Endothelial cell of umbilical vein (primary cell): ENCODE measurements at regions not wholly inside any gene's neighbourhood (a gene's known extent, or its start where the extent isn't known, plus 50 kb on each side); places are given as distances from the start of the nearest gene placed in this dataset.

ENCODE experiments used
- BruUV-seq: library from RNA; stranded (reverse); fragments of 400-500 nt; replicated peaks from 2 replicates; lab custom pipeline; 2021; lab: Mats Ljungman, UMichigan
- CTCF ChIA-PET: fragments of 300-600, 350-600 bp; sonication (Branson Sonifier 250); formaldehyde crosslinking; loops from one replicate; lab custom pipeline; 2021; ENCODE audit warnings: antibody characterized with exemption, inconsistent platforms; lab: Charles Lee
- POLR2A ChIA-PET: fragments of 300-600, 350-600 bp; sonication (Branson Sonifier 250); formaldehyde crosslinking; loops from one replicate; lab custom pipeline; 2021; ENCODE audit warnings: antibody characterized with exemption, inconsistent platforms; lab: Charles Lee
- DNase-seq: peaks from one replicate; pipeline ENCODE4 v3.0.0-alpha.2; 2011; ENCODE audit warnings: low read depth, low spot score
- FAIRE-seq: peaks from 2 replicates; lab custom pipeline; 2011; peaks lifted over from hg19 to GRCh38; lab: Jason Lieb, UNC
- H2AFZ ChIP-seq: 2 replicates; pipeline ENCODE4 v1.6.0; 2012; ENCODE audit warnings: low read depth, low read length, control low read depth, inconsistent platforms
- H3K27ac ChIP-seq: 2 replicates; pipeline ENCODE4 v1.5.1; 2011; ENCODE audit warnings: low read depth, mild to moderate bottlenecking, control low read depth, low read length, moderate library complexity; ENCODE audit not compliant: insufficient read depth
- H3K27me3 ChIP-seq, 2 experiments: 2 replicates each; pipeline versions ENCODE4 v1.6.0 to v1.6.1; 2011; ENCODE audit warnings: low read length in 2 of 2, mixed read lengths in 1 of 2; ENCODE audit not compliant: control insufficient read depth in 2 of 2, insufficient read depth in 2 of 2
- H3K36me3 ChIP-seq, 2 experiments: 2 replicates in 1 of 2; 3 replicates in 1 of 2; pipeline ENCODE4 v1.5.1; 2011; ENCODE audit warnings: low read length in 2 of 2, mild to moderate bottlenecking in 1 of 2, moderate library complexity in 1 of 2; ENCODE audit not compliant: control insufficient read depth in 2 of 2, insufficient read depth in 2 of 2; ENCODE audit errors: extremely low read depth in 1 of 2
- H3K4me1 ChIP-seq: 3 replicates; pipeline ENCODE4 v1.5.1; 2011; ENCODE audit warnings: mild to moderate bottlenecking, low read length; ENCODE audit not compliant: control insufficient read depth, insufficient read depth; ENCODE audit errors: extremely low read depth
- H3K4me2 ChIP-seq: 2 replicates; pipeline ENCODE4 v1.6.1; 2011; ENCODE audit warnings: low read length, control low read depth, mixed read lengths; ENCODE audit not compliant: insufficient read depth
- H3K4me3 ChIP-seq, 3 experiments: fragments of 200-600 bp in 1 of 3; sonication (generic), shearing (Covaris generic) in 1 of 3; replicated peaks in 1 of 3; 2 replicates each; pipeline ENCODE4 v1.5.1; 2011 to 2016; ENCODE audit warnings: control low read depth in 3 of 3, low read length in 3 of 3, mild to moderate bottlenecking in 2 of 3, inconsistent platforms in 1 of 3, low read depth in 1 of 3, moderate library complexity in 1 of 3; ENCODE audit not compliant: insufficient read depth in 1 of 3
- H3K79me2 ChIP-seq: 2 replicates; pipeline ENCODE4 v1.6.0; 2012; ENCODE audit warnings: low read length, inconsistent platforms; ENCODE audit not compliant: control insufficient read depth, insufficient read depth
- H3K9ac ChIP-seq: replicated peaks from 2 replicates; pipeline ENCODE3; 2011; ENCODE audit warnings: low read length, control low read depth; ENCODE audit not compliant: insufficient read depth; ENCODE audit errors: extremely low read depth
- H3K9me1 ChIP-seq: replicated peaks from 3 replicates; pipeline ENCODE4 v1.6.0; 2011; ENCODE audit warnings: mild to moderate bottlenecking, low read length; ENCODE audit not compliant: control insufficient read depth, insufficient read depth; ENCODE audit errors: extremely low read depth
- H3K9me3 ChIP-seq: replicated peaks from 2 replicates; pipeline ENCODE4 v1.5.1; 2012; ENCODE audit warnings: low read length, inconsistent platforms; ENCODE audit not compliant: control insufficient read depth, insufficient read depth
- H4K20me1 ChIP-seq: replicated peaks from 2 replicates; pipeline ENCODE3; 2011; ENCODE audit warnings: mild to moderate bottlenecking, low read length; ENCODE audit not compliant: control insufficient read depth, insufficient read depth; ENCODE audit errors: extremely low read depth
- CTCF ChIP-seq, 2 donors: IDR thresholded peaks; 1 replicate in 1 of 2; 2 replicates in 1 of 2; pipeline ENCODE4 v1.5.1; 2011; ENCODE audit warnings: low read length in 2 of 2, mild to moderate bottlenecking in 2 of 2, moderate library complexity in 2 of 2, control low read depth in 1 of 2, inconsistent platforms in 1 of 2, low read depth in 1 of 2; ENCODE audit not compliant: insufficient read depth in 1 of 2; ENCODE audit errors: extremely low read depth in 1 of 2
- EZH2 ChIP-seq: IDR thresholded peaks from 2 replicates; pipeline ENCODE4 v1.6.1; 2012; ENCODE audit warnings: borderline replicate concordance, low read depth, mild to moderate bottlenecking, moderate library complexity, low read length, inconsistent platforms; ENCODE audit not compliant: severe bottlenecking
- FOS ChIP-seq: IDR thresholded peaks from 2 replicates; pipeline ENCODE4 v1.6.1; 2011; ENCODE audit warnings: mild to moderate bottlenecking, low read length, moderate library complexity, borderline replicate concordance; ENCODE audit not compliant: insufficient read depth
- GATA2 ChIP-seq: IDR thresholded peaks from 2 replicates; pipeline ENCODE4 v1.7.0; 2011; ENCODE audit warnings: low read depth, mild to moderate bottlenecking, moderate library complexity, mixed read lengths, low read length; ENCODE audit not compliant: insufficient read length, insufficient read depth
- JUN ChIP-seq: IDR thresholded peaks from 2 replicates; pipeline ENCODE4 v1.6.1; 2011; ENCODE audit warnings: borderline replicate concordance, low read depth; ENCODE audit not compliant: insufficient read length, insufficient read depth
- MAX ChIP-seq: IDR thresholded peaks from 2 replicates; pipeline ENCODE4 v1.6.1; 2011; ENCODE audit not compliant: insufficient read depth, insufficient read length
- MYC ChIP-seq: IDR thresholded peaks from one replicate; pipeline ENCODE4 v1.6.1; 2011; ENCODE audit warnings: mild to moderate bottlenecking, low read depth, low read length
- POLR2A ChIP-seq: IDR thresholded peaks from 2 replicates; pipeline ENCODE4 v1.6.1; 2012; ENCODE audit warnings: low read depth, mild to moderate bottlenecking, control low read depth, low read length
- POLR2AphosphoS5 ChIP-seq: IDR thresholded peaks from 2 replicates; pipeline ENCODE4 v1.6.1; 2012; ENCODE audit warnings: low read depth, mild to moderate bottlenecking, control low read depth, low read length, moderate library complexity; ENCODE audit not compliant: insufficient read depth
- dilution Hi-C: fragments of 300-500 bp; cut with MboI; formaldehyde crosslinking; loops from one replicate; pipeline ENCODE4 v1.15.0; 2019; ENCODE audit warnings: low sequenced_read_pairs; ENCODE audit not compliant: extremely low pct_ligation_motif_present
- intact Hi-C: fragments of 100-400 bp; cut with micrococcal nuclease; formaldehyde crosslinking; loops from one replicate; pipeline ENCODE4 v1.10.0; 2022

- Histone ChIP-seq H3K4me1 (peaks cover 27% of the 10 kb centered on the region), H3K4me2 (no peak overlapping the region), H2AFZ (no peak overlapping the region), H4K20me1 (no peaks in the 10 kb centered on the region), H3K9me3 (no peaks in the 10 kb centered on the region), H3K27ac (no peak overlapping the region), H3K27me3 (no peaks in the 10 kb centered on the region), H3K4me3 (no peak overlapping the region), H3K9ac (no peak overlapping the region), H3K9me1 (no peaks in the 10 kb centered on the region), H3K36me3 (no peaks in the 10 kb centered on the region), H3K79me2 (no peaks in the 10 kb centered on the region)
- FAIRE-seq (no peak), DNase-seq (no peak)
- ChIA-PET CTCF (interaction anchor here (0.7 to 3.8 kb wide), 6 partner anchors 363 to 798 kb away, joined by 5 to 50 read pairs (median 15); no protein-coding TSS in a partner anchor), POLR2A (no interaction called here)
- BruUV-seq, result no TSS peak
- dilution Hi-C loops, result no loop called here
- TF ChIP-seq FOS (no peak), EZH2 (no peak), POLR2A (no peak), JUN (no peak), CTCF (IDR thresholded peaks at IDR 0.05; ENCODE audit: extremely low read depth in 1 of 2, insufficient read depth in 1 of 2, low read depth in 1 of 2, low read length in 2 of 2) (no peak), MAX (no peak), MYC (no peak), GATA2 (no peak), POLR2AphosphoS5 (no peak)
- intact Hi-C loops, result no loop called here
Observed at GRCh38 chr18:55777666-55778304, 189.8 kb upstream of the TCF4 start.
